ENCODE measurements at regions not wholly inside any gene's neighbourhood (a gene's known extent, or its start where the extent isn't known, plus 50 kb on each side); places are given as distances from the start of the nearest gene placed in this dataset.

DNA sequence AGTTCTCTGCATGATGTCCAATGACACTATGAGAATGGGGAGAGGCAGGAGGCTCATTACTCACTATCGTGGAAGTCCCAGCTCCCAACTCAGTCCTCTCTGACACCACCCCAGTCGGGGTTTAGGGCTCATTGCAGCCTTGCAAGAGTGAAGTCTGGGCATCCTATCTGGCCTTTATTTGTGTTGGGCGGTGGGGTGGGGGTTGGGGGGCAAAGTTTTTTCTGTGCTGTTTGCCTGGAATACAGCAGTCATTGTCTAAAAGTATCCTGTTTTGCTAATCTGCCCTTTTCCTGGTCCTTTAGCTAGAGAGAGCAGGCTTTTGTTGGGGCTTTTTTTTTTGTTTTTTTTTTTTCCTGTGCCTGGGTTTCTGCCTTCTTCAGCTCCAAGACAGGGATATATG is 174.2 kb downstream of the MYLK4 start:
- H3K4me3 ChIP-seq (replicated peaks in 1 of 2; ENCODE audit: low read depth in 1 of 2, low read length in 2 of 2) = no peak overlapping the region
- no peaks in the 10 kb centered on the region for H3K27me3 ChIP-seq (ENCODE audit: insufficient read depth, low read length)
- H4K20me1 ChIP-seq (ENCODE audit: insufficient read depth) = no peaks in the 10 kb centered on the region
- no peak for DNase-seq (ENCODE audit: low read depth, low spot score)
- ChIA-PET POLR2A (no interaction called here), CTCF (no interaction called here), RAD21 (ENCODE audit: low non-redundant PET in 1 of 2, low total read pairs in 2 of 2, uncharacterized antibody in 2 of 2, unreplicated experiment in 2 of 2) (no interaction called here)
- no peaks in the 10 kb centered on the region for H3K79me2 ChIP-seq (ENCODE audit: insufficient read depth, low read length)
- intact Hi-C loops (cut with micrococcal nuclease) = no loop called here
- H3K9me3 ChIP-seq (ENCODE audit: control insufficient read depth in 1 of 2, insufficient read depth in 1 of 2, low read depth in 1 of 2, low read length in 2 of 2) = no peaks in the 10 kb centered on the region
- no peaks in the 10 kb centered on the region for H3K36me3 ChIP-seq (ENCODE audit: control insufficient read depth in 1 of 2, insufficient read depth in 2 of 2, low read length in 2 of 2)
- H3K9ac ChIP-seq (ENCODE audit: low read length) = no peak overlapping the region
- no peaks in the 10 kb centered on the region for H3K9me2 ChIP-seq (ENCODE audit: insufficient read depth)
- no peak for TF ChIP-seq EZH2 (IDR thresholded peaks at IDR 0.05)
- TF ChIP-seq ZBTB33 (IDR thresholded peaks at IDR 0.05; ENCODE audit: extremely low read depth, insufficient replicate concordance, low read length) = no peak
- TF ChIP-seq TCF7L2 (IDR thresholded peaks at IDR 0.05; ENCODE audit: borderline replicate concordance, extremely low read depth, insufficient read depth, insufficient read length) = no peak
- TF ChIP-seq SIN3A (IDR thresholded peaks at IDR 0.05; ENCODE audit: low read depth) = no peak
- TF ChIP-seq, protein P1, sequence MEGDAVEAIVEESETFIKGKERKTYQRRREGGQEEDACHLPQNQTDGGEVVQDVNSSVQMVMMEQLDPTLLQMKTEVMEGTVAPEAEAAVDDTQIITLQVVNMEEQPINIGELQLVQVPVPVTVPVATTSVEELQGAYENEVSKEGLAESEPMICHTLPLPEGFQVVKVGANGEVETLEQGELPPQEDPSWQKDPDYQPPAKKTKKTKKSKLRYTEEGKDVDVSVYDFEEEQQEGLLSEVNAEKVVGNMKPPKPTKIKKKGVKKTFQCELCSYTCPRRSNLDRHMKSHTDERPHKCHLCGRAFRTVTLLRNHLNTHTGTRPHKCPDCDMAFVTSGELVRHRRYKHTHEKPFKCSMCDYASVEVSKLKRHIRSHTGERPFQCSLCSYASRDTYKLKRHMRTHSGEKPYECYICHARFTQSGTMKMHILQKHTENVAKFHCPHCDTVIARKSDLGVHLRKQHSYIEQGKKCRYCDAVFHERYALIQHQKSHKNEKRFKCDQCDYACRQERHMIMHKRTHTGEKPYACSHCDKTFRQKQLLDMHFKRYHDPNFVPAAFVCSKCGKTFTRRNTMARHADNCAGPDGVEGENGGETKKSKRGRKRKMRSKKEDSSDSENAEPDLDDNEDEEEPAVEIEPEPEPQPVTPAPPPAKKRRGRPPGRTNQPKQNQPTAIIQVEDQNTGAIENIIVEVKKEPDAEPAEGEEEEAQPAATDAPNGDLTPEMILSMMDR (IDR thresholded peaks at IDR 0.05 in 2 of 3, conservative IDR thresholded peaks at IDR 0.05 in 1 of 3; ENCODE audit: borderline replicate concordance in 1 of 3, insufficient read depth in 1 of 3, low read depth in 2 of 3, low read length in 2 of 3) = no peak
- no peak for TF ChIP-seq ELF1 (IDR thresholded peaks at IDR 0.05; ENCODE audit: borderline replicate concordance, low read depth)
- TF ChIP-seq YY1 (IDR thresholded peaks at IDR 0.05; ENCODE audit: extremely low read depth, insufficient replicate concordance, low read depth, low read length) = no peak
- no peak for TF ChIP-seq FOSL1 (IDR thresholded peaks at IDR 0.05; ENCODE audit: low read depth)
- TF ChIP-seq EZH2phosphoT487 (IDR thresholded peaks at IDR 0.05; ENCODE audit: borderline replicate concordance) = no peak
- no peak for TF ChIP-seq RAD21 (IDR thresholded peaks at IDR 0.05; ENCODE audit: low read depth)
- no peak for TF ChIP-seq POLR2A (IDR thresholded peaks at IDR 0.05; ENCODE audit: borderline replicate concordance, extremely low read depth, insufficient read depth, insufficient read length)
- no peak for TF ChIP-seq CEBPB (IDR thresholded peaks at IDR 0.05; ENCODE audit: low read depth)
- TF ChIP-seq CBX3 (IDR thresholded peaks at IDR 0.05; ENCODE audit: low read depth) = no peak
- TF ChIP-seq, protein P2, sequence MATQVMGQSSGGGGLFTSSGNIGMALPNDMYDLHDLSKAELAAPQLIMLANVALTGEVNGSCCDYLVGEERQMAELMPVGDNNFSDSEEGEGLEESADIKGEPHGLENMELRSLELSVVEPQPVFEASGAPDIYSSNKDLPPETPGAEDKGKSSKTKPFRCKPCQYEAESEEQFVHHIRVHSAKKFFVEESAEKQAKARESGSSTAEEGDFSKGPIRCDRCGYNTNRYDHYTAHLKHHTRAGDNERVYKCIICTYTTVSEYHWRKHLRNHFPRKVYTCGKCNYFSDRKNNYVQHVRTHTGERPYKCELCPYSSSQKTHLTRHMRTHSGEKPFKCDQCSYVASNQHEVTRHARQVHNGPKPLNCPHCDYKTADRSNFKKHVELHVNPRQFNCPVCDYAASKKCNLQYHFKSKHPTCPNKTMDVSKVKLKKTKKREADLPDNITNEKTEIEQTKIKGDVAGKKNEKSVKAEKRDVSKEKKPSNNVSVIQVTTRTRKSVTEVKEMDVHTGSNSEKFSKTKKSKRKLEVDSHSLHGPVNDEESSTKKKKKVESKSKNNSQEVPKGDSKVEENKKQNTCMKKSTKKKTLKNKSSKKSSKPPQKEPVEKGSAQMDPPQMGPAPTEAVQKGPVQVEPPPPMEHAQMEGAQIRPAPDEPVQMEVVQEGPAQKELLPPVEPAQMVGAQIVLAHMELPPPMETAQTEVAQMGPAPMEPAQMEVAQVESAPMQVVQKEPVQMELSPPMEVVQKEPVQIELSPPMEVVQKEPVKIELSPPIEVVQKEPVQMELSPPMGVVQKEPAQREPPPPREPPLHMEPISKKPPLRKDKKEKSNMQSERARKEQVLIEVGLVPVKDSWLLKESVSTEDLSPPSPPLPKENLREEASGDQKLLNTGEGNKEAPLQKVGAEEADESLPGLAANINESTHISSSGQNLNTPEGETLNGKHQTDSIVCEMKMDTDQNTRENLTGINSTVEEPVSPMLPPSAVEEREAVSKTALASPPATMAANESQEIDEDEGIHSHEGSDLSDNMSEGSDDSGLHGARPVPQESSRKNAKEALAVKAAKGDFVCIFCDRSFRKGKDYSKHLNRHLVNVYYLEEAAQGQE (IDR thresholded peaks at IDR 0.05; ENCODE audit: low read depth) = no peak
- H3K27ac ChIP-seq (ENCODE audit: low read depth, low read length) = no peak overlapping the region
- no peak overlapping the region for H3K4me2 ChIP-seq (ENCODE audit: low read length)
- ATAC-seq = no peak
- H2AFZ ChIP-seq (ENCODE audit: low read depth, low read length, poor library complexity, severe bottlenecking) = no peak overlapping the region
- peaks cover 0 to 15% of the 10 kb centered on the region in 2 experiments; a peak in 2 of 4 replicates for H3K4me1 ChIP-seq (ENCODE audit: control insufficient read depth in 1 of 2, insufficient read depth in 2 of 2, low read length in 2 of 2)
- BruUV-seq (replicated peaks) = no TSS peak

Data from HCT116 (cell line).